ENCODE measurements at regions not wholly inside any gene's neighbourhood (a gene's known extent, or its start where the extent isn't known, plus 50 kb on each side); places are given as distances from the start of the nearest gene placed in this dataset.

DNA sequence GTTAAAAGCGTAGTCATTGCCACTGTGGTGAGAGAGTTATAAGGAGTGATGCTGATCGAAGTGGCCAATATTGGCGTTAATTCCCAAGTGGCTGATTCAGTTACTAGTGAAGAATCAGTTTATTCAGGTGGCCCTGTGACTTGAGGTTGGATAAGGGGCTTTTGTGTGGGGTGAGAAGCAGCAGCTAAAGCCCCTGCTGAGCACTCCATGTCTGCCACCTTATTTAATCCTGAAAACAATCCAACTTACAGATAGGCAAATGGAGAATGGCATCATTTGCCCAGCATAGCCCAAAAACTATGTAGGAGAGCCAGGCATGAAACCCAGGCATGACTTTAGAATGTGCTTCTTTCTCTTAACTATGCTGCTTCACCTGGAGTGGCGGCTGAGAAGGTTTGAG, 222.8 kb upstream of the KLF6 start:
- H4K20me1 ChIP-seq (ENCODE audit: low read length): no peaks in the 10 kb centered on the region
- no peak overlapping the region for H3K9ac ChIP-seq (ENCODE audit: low read length)
- no peaks in the 10 kb centered on the region for H3K79me2 ChIP-seq (ENCODE audit: low read length)
- H3K36me3 ChIP-seq (ENCODE audit: low read depth, low read length): no peaks in the 10 kb centered on the region
- H3K4me1 ChIP-seq (ENCODE audit: insufficient read depth, low read length): no peaks in the 10 kb centered on the region
- H3K27me3 ChIP-seq (ENCODE audit: low read length): no peaks in the 10 kb centered on the region
- DNase-seq: no peak
- no peak overlapping the region for H2AFZ ChIP-seq (ENCODE audit: low read length)
- no peak overlapping the region for H3K4me2 ChIP-seq (ENCODE audit: low read length)
- TF ChIP-seq, protein P1, sequence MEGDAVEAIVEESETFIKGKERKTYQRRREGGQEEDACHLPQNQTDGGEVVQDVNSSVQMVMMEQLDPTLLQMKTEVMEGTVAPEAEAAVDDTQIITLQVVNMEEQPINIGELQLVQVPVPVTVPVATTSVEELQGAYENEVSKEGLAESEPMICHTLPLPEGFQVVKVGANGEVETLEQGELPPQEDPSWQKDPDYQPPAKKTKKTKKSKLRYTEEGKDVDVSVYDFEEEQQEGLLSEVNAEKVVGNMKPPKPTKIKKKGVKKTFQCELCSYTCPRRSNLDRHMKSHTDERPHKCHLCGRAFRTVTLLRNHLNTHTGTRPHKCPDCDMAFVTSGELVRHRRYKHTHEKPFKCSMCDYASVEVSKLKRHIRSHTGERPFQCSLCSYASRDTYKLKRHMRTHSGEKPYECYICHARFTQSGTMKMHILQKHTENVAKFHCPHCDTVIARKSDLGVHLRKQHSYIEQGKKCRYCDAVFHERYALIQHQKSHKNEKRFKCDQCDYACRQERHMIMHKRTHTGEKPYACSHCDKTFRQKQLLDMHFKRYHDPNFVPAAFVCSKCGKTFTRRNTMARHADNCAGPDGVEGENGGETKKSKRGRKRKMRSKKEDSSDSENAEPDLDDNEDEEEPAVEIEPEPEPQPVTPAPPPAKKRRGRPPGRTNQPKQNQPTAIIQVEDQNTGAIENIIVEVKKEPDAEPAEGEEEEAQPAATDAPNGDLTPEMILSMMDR (conservative IDR thresholded peaks at IDR 0.05; ENCODE audit: low read depth, low read length): no peak
- no peak for TF ChIP-seq EZH2phosphoT487 (IDR thresholded peaks at IDR 0.05; ENCODE audit: borderline replicate concordance, low read length)
- no peak for TF ChIP-seq EZH2 (IDR thresholded peaks at IDR 0.05; ENCODE audit: low read length, unreplicated experiment)
- no peak for ATAC-seq
- ChIA-PET CTCF (no interaction called here), POLR2A (ENCODE audit: unreplicated experiment) (no interaction called here)
- H3F3A ChIP-seq (ENCODE audit: low read length, unreplicated experiment): no peaks in the 10 kb centered on the region
- intact Hi-C loops (cut with micrococcal nuclease): no loop called here
- H3K4me3 ChIP-seq (ENCODE audit: low read length): no peak overlapping the region
- BruUV-seq (replicated peaks): no TSS peak
- no peaks in the 10 kb centered on the region for H3K9me3 ChIP-seq (ENCODE audit: low read length)
- H3K27ac ChIP-seq (ENCODE audit: low read length): no peak overlapping the region
- no peaks in the 10 kb centered on the region for H3K9me2 ChIP-seq (replicated peaks; ENCODE audit: low read length)

DNA sequence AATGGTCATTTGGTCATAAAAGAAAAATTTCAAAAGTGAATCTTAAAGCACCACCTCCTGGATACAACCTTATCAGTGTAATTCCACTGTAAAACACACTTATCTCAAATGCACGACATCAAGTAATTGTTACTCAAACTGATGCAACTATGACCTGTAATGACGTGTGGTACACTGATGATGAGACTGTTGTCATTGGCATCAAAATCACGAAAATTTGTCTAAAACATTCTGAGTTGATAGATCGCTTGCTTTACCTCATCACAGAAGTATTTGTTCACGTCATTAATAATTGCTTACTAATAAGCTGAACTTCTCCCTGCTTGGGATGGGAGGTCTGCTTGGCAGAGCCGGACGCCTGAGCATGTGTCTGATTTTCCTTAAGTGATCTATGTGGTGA, 221.8 kb upstream of the KLF6 start:
- TF ChIP-seq EZH2phosphoT487 (IDR thresholded peaks at IDR 0.05; ENCODE audit: borderline replicate concordance, low read length) (no peak), EZH2 (IDR thresholded peaks at IDR 0.05; ENCODE audit: low read length, unreplicated experiment) (no peak)
- TF ChIP-seq, protein P1 (conservative IDR thresholded peaks at IDR 0.05; ENCODE audit: low read depth, low read length): no peak
- no peak overlapping the region for H3K4me2 ChIP-seq (ENCODE audit: low read length)
- H2AFZ ChIP-seq (ENCODE audit: low read length): no peak overlapping the region
- intact Hi-C loops (cut with micrococcal nuclease): no loop called here
- no peak for DNase-seq
- H3K36me3 ChIP-seq (ENCODE audit: low read depth, low read length): no peaks in the 10 kb centered on the region
- H3K4me1 ChIP-seq (ENCODE audit: insufficient read depth, low read length): no peaks in the 10 kb centered on the region
- BruUV-seq (replicated peaks): no TSS peak
- H3K79me2 ChIP-seq (ENCODE audit: low read length): no peaks in the 10 kb centered on the region
- H3K27ac ChIP-seq (ENCODE audit: low read length): no peak overlapping the region
- no peak overlapping the region for H3K4me3 ChIP-seq (ENCODE audit: low read length)
- no peaks in the 10 kb centered on the region for H3F3A ChIP-seq (ENCODE audit: low read length, unreplicated experiment)
- POLR2A ChIA-PET (ENCODE audit: unreplicated experiment): no interaction called here
- CTCF ChIA-PET: no interaction called here
- no peak for ATAC-seq
- H3K9ac ChIP-seq (ENCODE audit: low read length): no peak overlapping the region
- no peaks in the 10 kb centered on the region for H3K9me2 ChIP-seq (replicated peaks; ENCODE audit: low read length)
- H3K27me3 ChIP-seq (ENCODE audit: low read length): no peaks in the 10 kb centered on the region
- H4K20me1 ChIP-seq (ENCODE audit: low read length): no peaks in the 10 kb centered on the region
- no peaks in the 10 kb centered on the region for H3K9me3 ChIP-seq (ENCODE audit: low read length)

DNA sequence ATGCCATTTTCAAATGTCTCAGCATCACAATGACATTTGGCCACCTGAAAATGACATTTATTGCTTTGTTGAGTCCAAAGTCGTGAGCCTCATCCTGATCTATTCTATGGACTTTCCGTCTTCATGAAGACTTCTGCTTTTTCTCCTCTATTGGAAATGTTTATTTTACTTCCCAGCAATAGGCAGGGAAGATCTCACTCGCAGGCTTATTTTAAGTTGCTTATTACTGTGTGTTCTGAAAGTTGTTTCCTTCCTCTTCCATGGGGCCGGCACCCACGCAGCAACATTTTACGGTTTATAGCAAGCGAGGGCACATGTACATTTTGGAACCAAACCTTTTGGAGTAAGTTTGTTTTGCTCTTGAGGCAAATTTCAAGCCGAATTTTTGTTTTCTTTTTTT, 221.0 kb upstream of the KLF6 start:
- intact Hi-C loops (cut with micrococcal nuclease): no loop called here
- no TSS peak for BruUV-seq (replicated peaks)
- ATAC-seq (no peak), DNase-seq (no peak)
- H3K9me2 ChIP-seq (replicated peaks; ENCODE audit: low read length): no peaks in the 10 kb centered on the region
- no peak overlapping the region for H3K4me2 ChIP-seq (ENCODE audit: low read length)
- H3K4me1 ChIP-seq (ENCODE audit: insufficient read depth, low read length): no peaks in the 10 kb centered on the region
- H2AFZ ChIP-seq (ENCODE audit: low read length): no peak overlapping the region
- H3K4me3 ChIP-seq (ENCODE audit: low read length): no peak overlapping the region
- H3F3A ChIP-seq (ENCODE audit: low read length, unreplicated experiment): no peaks in the 10 kb centered on the region
- H3K9me3 ChIP-seq (ENCODE audit: low read length): no peaks in the 10 kb centered on the region
- no peaks in the 10 kb centered on the region for H4K20me1 ChIP-seq (ENCODE audit: low read length)
- ChIA-PET POLR2A (ENCODE audit: unreplicated experiment) (no interaction called here), CTCF (no interaction called here)
- H3K79me2 ChIP-seq (ENCODE audit: low read length): no peaks in the 10 kb centered on the region
- H3K27me3 ChIP-seq (ENCODE audit: low read length): no peaks in the 10 kb centered on the region
- no peaks in the 10 kb centered on the region for H3K36me3 ChIP-seq (ENCODE audit: low read depth, low read length)
- TF ChIP-seq, protein P1 (conservative IDR thresholded peaks at IDR 0.05; ENCODE audit: low read depth, low read length): no peak
- TF ChIP-seq EZH2phosphoT487 (IDR thresholded peaks at IDR 0.05; ENCODE audit: borderline replicate concordance, low read length): no peak
- H3K27ac ChIP-seq (ENCODE audit: low read length): no peak overlapping the region
- no peak overlapping the region for H3K9ac ChIP-seq (ENCODE audit: low read length)

Data from PC-3 (cell line).